H1 (cell line): ENCODE measurements at regions not wholly inside any gene's neighbourhood (a gene's known extent, or its start where the extent isn't known, plus 50 kb on each side); places are given as distances from the start of the nearest gene placed in this dataset.

Experiments
- CTCF ChIA-PET: fragments of 300-600 bp; sonication (Branson Sonifier 250); formaldehyde crosslinking; loops from one replicate; lab custom pipeline; 2021; ENCODE audit not compliant: partially characterized antibody; lab: Charles Lee
- POLR2A ChIA-PET: fragments of 300-600 bp; sonication (Branson Sonifier 250); formaldehyde crosslinking; loops from one replicate; lab custom pipeline; 2021; ENCODE audit warnings: inconsistent platforms; ENCODE audit not compliant: partially characterized antibody; lab: Charles Lee
- DNase-seq, 2 experiments: peaks; one replicate each; pipeline versions ENCODE4 v3.0.0 to v3.0.0-alpha.2; 2010 to 2022; ENCODE audit warnings: low spot score in 2 of 2, low read depth in 1 of 2, mixed read lengths in 1 of 2
- FAIRE-seq: peaks from 2 replicates; lab custom pipeline; 2011; peaks lifted over from hg19 to GRCh38; lab: Jason Lieb, UNC
- H2AFZ ChIP-seq: 2 replicates; pipeline ENCODE4 v1.8.1; 2012; ENCODE audit warnings: low read length, inconsistent platforms
- H2AK5ac ChIP-seq: 2 replicates; pipeline ENCODE4 v1.6.1; 2013; ENCODE audit warnings: low read depth, low read length
- H2BK120ac ChIP-seq: replicated peaks from 2 replicates; pipeline ENCODE3; 2013; ENCODE audit warnings: low read depth, low read length, inconsistent platforms
- H2BK12ac ChIP-seq: 2 replicates; pipeline ENCODE4 v1.6.1; 2013; ENCODE audit warnings: low read depth, low read length
- H2BK15ac ChIP-seq: 2 replicates; pipeline ENCODE4 v1.6.1; 2013; ENCODE audit warnings: low read length
- H2BK20ac ChIP-seq: 2 replicates; pipeline ENCODE4 v1.6.1; 2013; ENCODE audit warnings: low read length
- H2BK5ac ChIP-seq: 2 replicates; pipeline ENCODE4 v1.6.1; 2013; ENCODE audit warnings: low read depth, low read length
- H3K14ac ChIP-seq: 2 replicates; pipeline ENCODE4 v1.6.1; 2013; ENCODE audit warnings: inconsistent platforms; ENCODE audit not compliant: insufficient read length
- H3K18ac ChIP-seq: 2 replicates; pipeline ENCODE4 v1.6.1; 2013; ENCODE audit warnings: low read length; ENCODE audit errors: extremely low read depth
- H3K23ac ChIP-seq: 2 replicates; pipeline ENCODE4 v1.6.1; 2013; ENCODE audit warnings: inconsistent platforms; ENCODE audit not compliant: insufficient read length
- H3K23me2 ChIP-seq: 2 replicates; pipeline ENCODE4 v1.6.1; 2013; ENCODE audit warnings: low read depth, low read length
- H3K27ac ChIP-seq: 2 replicates; pipeline ENCODE4 v1.6.1; 2011; ENCODE audit warnings: low read depth, low read length, inconsistent platforms
- H3K27me3 ChIP-seq, 4 experiments: replicated peaks in 1 of 4; 1 replicate in 1 of 4; 2 replicates in 3 of 4; pipeline versions ENCODE4 v1.6.1 to v1.8.1; 2011 to 2013; ENCODE audit warnings: low read length in 3 of 4, mild to moderate bottlenecking in 3 of 4, inconsistent platforms in 2 of 4, mixed read lengths in 2 of 4, moderate library complexity in 1 of 4; ENCODE audit not compliant: control insufficient read depth in 3 of 4, insufficient read depth in 3 of 4; ENCODE audit errors: extremely low read depth in 1 of 4
- H3K36me3 ChIP-seq, 4 experiments: 2 replicates each; pipeline versions ENCODE4 v1.6.1 to v1.8.1; 2011 to 2013; ENCODE audit warnings: mild to moderate bottlenecking in 4 of 4, low read length in 3 of 4, moderate library complexity in 2 of 4, control low read depth in 1 of 4, inconsistent platforms in 1 of 4; ENCODE audit not compliant: insufficient read depth in 4 of 4, control insufficient read depth in 2 of 4
- H3K4ac ChIP-seq: replicated peaks from 2 replicates; pipeline ENCODE3; 2013; ENCODE audit warnings: low read length, low read depth, mixed read lengths, inconsistent platforms; ENCODE audit not compliant: insufficient read length
- H3K4me1 ChIP-seq, 4 experiments: replicated peaks in 1 of 4; 1 replicate in 1 of 4; 2 replicates in 3 of 4; pipeline versions ENCODE4 v1.6.1 to v1.8.1; 2011 to 2013; ENCODE audit warnings: low read length in 3 of 4, inconsistent platforms in 2 of 4, mixed read lengths in 1 of 4; ENCODE audit not compliant: insufficient read depth in 4 of 4, control insufficient read depth in 3 of 4
- H3K4me2 ChIP-seq, 2 experiments: 2 replicates each; pipeline versions ENCODE4 v1.6.1 to v1.8.1; 2011 to 2013; ENCODE audit warnings: low read depth in 2 of 2, low read length in 2 of 2, control low read depth in 1 of 2, inconsistent platforms in 1 of 2, mild to moderate bottlenecking in 1 of 2; ENCODE audit not compliant: insufficient read depth in 1 of 2
- H3K4me3 ChIP-seq, 4 experiments: fragments of 200-600, 300-600 bp in 1 of 4; sonication (generic), shearing (Covaris generic), sonication (Bioruptor Twin) in 1 of 4; 2 replicates each; pipeline versions ENCODE4 v1.5.1 to v1.8.1; 2011 to 2016; ENCODE audit warnings: low read length in 4 of 4, low read depth in 3 of 4, control low read depth in 2 of 4, inconsistent platforms in 2 of 4, mild to moderate bottlenecking in 2 of 4, mixed read lengths in 1 of 4, moderate library complexity in 1 of 4; ENCODE audit not compliant: insufficient read depth in 2 of 4; ENCODE audit errors: extremely low read depth in 1 of 4
- H3K56ac ChIP-seq: replicated peaks from 2 replicates; pipeline ENCODE3; 2013; ENCODE audit warnings: low read depth, mild to moderate bottlenecking, mixed read lengths, low read length, inconsistent platforms; ENCODE audit not compliant: insufficient read length
- H3K79me1 ChIP-seq: 2 replicates; pipeline ENCODE4 v1.6.1; 2013; ENCODE audit warnings: low read depth, low read length, control low read depth
- H3K79me2 ChIP-seq, 2 experiments: 2 replicates each; pipeline versions ENCODE4 v1.6.1 to v1.8.1; 2012 to 2013; ENCODE audit warnings: low read length in 2 of 2, mild to moderate bottlenecking in 2 of 2, inconsistent platforms in 1 of 2; ENCODE audit not compliant: insufficient read depth in 2 of 2, control insufficient read depth in 1 of 2
- H3K9ac ChIP-seq, 4 experiments: replicated peaks in 1 of 4; 1 replicate in 1 of 4; 2 replicates in 3 of 4; pipeline versions ENCODE4 v1.6.1 to v1.8.1; 2011 to 2013; ENCODE audit warnings: low read depth in 3 of 4, low read length in 3 of 4, control low read depth in 2 of 4, mild to moderate bottlenecking in 2 of 4, moderate library complexity in 2 of 4, inconsistent platforms in 1 of 4; ENCODE audit errors: extremely low read depth in 1 of 4
- H3K9me3 ChIP-seq, 2 experiments: 2 replicates each; pipeline versions ENCODE4 v1.6.1 to v1.8.1; 2012 to 2013; ENCODE audit warnings: mild to moderate bottlenecking in 2 of 2, moderate library complexity in 2 of 2, control low read depth in 1 of 2, inconsistent platforms in 1 of 2, low read depth in 1 of 2, low read length in 1 of 2, mixed read lengths in 1 of 2; ENCODE audit not compliant: insufficient read depth in 2 of 2
- H4K20me1 ChIP-seq, 2 experiments: replicated peaks in 1 of 2; 2 replicates each; pipeline versions ENCODE3 to v1.8.1; 2011 to 2013; ENCODE audit warnings: inconsistent platforms in 2 of 2, low read length in 2 of 2, mild to moderate bottlenecking in 1 of 2; ENCODE audit not compliant: insufficient read depth in 2 of 2, control insufficient read depth in 1 of 2
- H4K5ac ChIP-seq: 2 replicates; pipeline ENCODE4 v1.6.1; 2013; ENCODE audit warnings: low read length, low read depth, mixed read lengths, inconsistent platforms; ENCODE audit not compliant: insufficient read length
- H4K8ac ChIP-seq: 2 replicates; pipeline ENCODE4 v1.8.0; 2013; ENCODE audit warnings: mild to moderate bottlenecking, moderate library complexity, low read length, inconsistent platforms; ENCODE audit not compliant: insufficient read depth; ENCODE audit errors: extremely low read depth
- H4K91ac ChIP-seq: replicated peaks from 2 replicates; pipeline ENCODE3; 2013; ENCODE audit warnings: low read length, mixed read lengths, inconsistent platforms; ENCODE audit not compliant: insufficient read length
- BCL11A ChIP-seq, 2 experiments: IDR thresholded peaks; one replicate each; pipeline ENCODE4 v1.6.1; 2011; ENCODE audit warnings: low read depth in 2 of 2, low read length in 2 of 2, mild to moderate bottlenecking in 2 of 2
- BRCA1 ChIP-seq: IDR thresholded peaks from 2 replicates; pipeline ENCODE4 v1.6.1; 2012; ENCODE audit warnings: low read depth, low read length, improper control_type of control experiment
- KDM1A ChIP-seq: fragments of 200-600, 300-600 bp; sonication (generic); IDR thresholded peaks from 2 replicates; pipeline ENCODE4 v1.7.1; 2016; ENCODE audit warnings: mild to moderate bottlenecking, low read length, borderline replicate concordance
- KDM4A ChIP-seq: IDR thresholded peaks from one replicate; pipeline ENCODE4 v1.7.1; 2012; ENCODE audit warnings: low read depth, mild to moderate bottlenecking, moderate library complexity, low read length, inconsistent platforms; ENCODE audit not compliant: severe bottlenecking
- NRF1 ChIP-seq: IDR thresholded peaks from 2 replicates; pipeline ENCODE4 v1.6.1; 2011; ENCODE audit warnings: mild to moderate bottlenecking, low read depth, low read length, improper control_type of control experiment
- SIN3A ChIP-seq, 2 experiments: IDR thresholded peaks in 1 of 2; conservative IDR thresholded peaks in 1 of 2; 2 replicates each; pipeline ENCODE4 v1.6.1; 2011 to 2012; ENCODE audit warnings: low read length in 2 of 2, improper control_type of control experiment in 1 of 2, low read depth in 1 of 2, mild to moderate bottlenecking in 1 of 2
- TBP ChIP-seq: IDR thresholded peaks from 2 replicates; pipeline ENCODE4 v1.6.1; 2011; ENCODE audit warnings: low read depth, low read length, improper control_type of control experiment
- WGBS, 2 experiments: shearing (Covaris generic) in 1 of 2; methylation state at CpG; one replicate each; pipeline versions ENCODE4 v1.1.6 to v1.1.7; 2013 to 2015; ENCODE audit warnings: low lambda C conversion rate in 2 of 2, mixed read lengths in 2 of 2, inconsistent platforms in 1 of 2, low coverage in 1 of 2, missing lambda C conversion rate in 1 of 2; ENCODE audit not compliant: insufficient replicate concordance in 2 of 2, insufficient coverage in 1 of 2, insufficient read length in 1 of 2; ENCODE audit errors: extremely low coverage in 1 of 2, missing lambda C conversion rate in 1 of 2; 5-methylcytosine and 5-hydroxymethylcytosine counted together

GRCh38 chr5:118456085-118456484, 532.3 kb downstream of the DTWD2 start:
- Histone ChIP-seq H2BK120ac (no peak overlapping the region), H3K9ac (no peak overlapping the region), H2AFZ (no peak overlapping the region), H4K5ac (no peak overlapping the region), H3K79me2 (no peaks in the 10 kb centered on the region), H3K9me3 (no peaks in the 10 kb centered on the region), H3K4ac (no peak overlapping the region), H2BK12ac (no peak overlapping the region), H3K27me3 (no peaks in the 10 kb centered on the region), H3K14ac (no peak overlapping the region), H2BK5ac (no peak overlapping the region), H2BK20ac (no peak overlapping the region), H3K56ac (no peak overlapping the region), H3K4me2 (no peak overlapping the region), H4K91ac (no peak overlapping the region), H3K36me3 (no peaks in the 10 kb centered on the region; a peak in 1 of 8 replicates), H3K18ac (no peak overlapping the region), H3K79me1 (no peaks in the 10 kb centered on the region), H3K23ac (no peak overlapping the region), H4K8ac (no peak overlapping the region), H2BK15ac (no peak overlapping the region), H4K20me1 (no peaks in the 10 kb centered on the region), H3K4me1 (no peaks in the 10 kb centered on the region), H3K23me2 (no peaks in the 10 kb centered on the region), H3K4me3 (no peak overlapping the region), H3K27ac (no peak overlapping the region), H2AK5ac (no peak overlapping the region)
- WGBS, 2 experiments: 95% methylated on average over 1 of the region's 1 CpG; no CpG with 5 or more reads in 1 of the 2 experiments
- no peak for FAIRE-seq
- ChIA-PET POLR2A (no interaction called here), CTCF (no interaction called here)
- TF ChIP-seq NRF1 (no peak), TBP (no peak), BCL11A (IDR thresholded peaks at IDR 0.05; ENCODE audit: low read depth in 2 of 2, low read length in 2 of 2) (no peak), KDM4A (no peak), BRCA1 (no peak), KDM1A (no peak), SIN3A (conservative IDR thresholded peaks at IDR 0.05 in 1 of 2, IDR thresholded peaks at IDR 0.05 in 1 of 2; ENCODE audit: low read depth in 1 of 2, low read length in 2 of 2) (no peak)
- no peak for DNase-seq
